ENCODE measurements at regions not wholly inside any gene's neighbourhood (a gene's known extent, or its start where the extent isn't known, plus 50 kb on each side); places are given as distances from the start of the nearest gene placed in this dataset.

GRCh38 chr7:18179093-18179492 lies 151.4 kb upstream of the PRPS1L1 start:
- TF ChIP-seq, protein P1, sequence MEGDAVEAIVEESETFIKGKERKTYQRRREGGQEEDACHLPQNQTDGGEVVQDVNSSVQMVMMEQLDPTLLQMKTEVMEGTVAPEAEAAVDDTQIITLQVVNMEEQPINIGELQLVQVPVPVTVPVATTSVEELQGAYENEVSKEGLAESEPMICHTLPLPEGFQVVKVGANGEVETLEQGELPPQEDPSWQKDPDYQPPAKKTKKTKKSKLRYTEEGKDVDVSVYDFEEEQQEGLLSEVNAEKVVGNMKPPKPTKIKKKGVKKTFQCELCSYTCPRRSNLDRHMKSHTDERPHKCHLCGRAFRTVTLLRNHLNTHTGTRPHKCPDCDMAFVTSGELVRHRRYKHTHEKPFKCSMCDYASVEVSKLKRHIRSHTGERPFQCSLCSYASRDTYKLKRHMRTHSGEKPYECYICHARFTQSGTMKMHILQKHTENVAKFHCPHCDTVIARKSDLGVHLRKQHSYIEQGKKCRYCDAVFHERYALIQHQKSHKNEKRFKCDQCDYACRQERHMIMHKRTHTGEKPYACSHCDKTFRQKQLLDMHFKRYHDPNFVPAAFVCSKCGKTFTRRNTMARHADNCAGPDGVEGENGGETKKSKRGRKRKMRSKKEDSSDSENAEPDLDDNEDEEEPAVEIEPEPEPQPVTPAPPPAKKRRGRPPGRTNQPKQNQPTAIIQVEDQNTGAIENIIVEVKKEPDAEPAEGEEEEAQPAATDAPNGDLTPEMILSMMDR (conservative IDR thresholded peaks at IDR 0.05; ENCODE audit: low read length): no peak
- no peak for TF ChIP-seq EZH2phosphoT487 (IDR thresholded peaks at IDR 0.05; ENCODE audit: borderline replicate concordance)
